WTC11 (cell line): ENCODE measurements at regions not wholly inside any gene's neighbourhood (a gene's known extent, or its start where the extent isn't known, plus 50 kb on each side); places are given as distances from the start of the nearest gene placed in this dataset.

ENCODE experiments used
- ATAC-seq: fragments of 200-7000 bp; cut with Tn5 transposase; 2 replicates; pipeline ENCODE4 v1.10.0; 2021; ENCODE audit warnings: mild to moderate bottlenecking, moderate library complexity
- CTCF ChIA-PET: fragments of 300-600 bp; sonication (Branson Sonifier 250); formaldehyde crosslinking; loops from one replicate; lab custom pipeline; 2021; ENCODE audit warnings: antibody characterized with exemption; lab: Charles Lee
- POLR2A ChIA-PET: fragments of 350-600 bp; sonication (Branson Sonifier 250); formaldehyde crosslinking; loops from one replicate; lab custom pipeline; 2021; ENCODE audit warnings: antibody characterized with exemption; lab: Charles Lee
- DNase-seq: peaks from one replicate; pipeline ENCODE4 v3.0.0; 2021; ENCODE audit warnings: low spot score
- H3K27ac Mint-ChIP-seq: 2 replicates; pipeline ENCODE4 v1.8.0; 2021; ENCODE audit warnings: mixed read lengths
- H3K27me3 Mint-ChIP-seq: 2 replicates; pipeline ENCODE4 v1.8.0; 2021; ENCODE audit warnings: low read depth, mild to moderate bottlenecking, moderate library complexity, mixed read lengths
- H3K36me3 Mint-ChIP-seq: 2 replicates; pipeline ENCODE4 v1.8.0; 2021; ENCODE audit warnings: mixed read lengths
- H3K4me1 Mint-ChIP-seq: 2 replicates; pipeline ENCODE4 v1.8.0; 2022; ENCODE audit warnings: mixed read lengths
- H3K4me3 Mint-ChIP-seq: 2 replicates; pipeline ENCODE4 v1.8.0; 2021; ENCODE audit warnings: mild to moderate bottlenecking, moderate library complexity, mixed read lengths
- H3K9me3 Mint-ChIP-seq: 2 replicates; pipeline ENCODE4 v1.8.0; 2021; ENCODE audit warnings: mixed read lengths
- ELF4 ChIP-seq: sonication (generic); formaldehyde crosslinking; IDR thresholded peaks from 2 replicates; pipeline ENCODE4 v1.8.1; 2022; ENCODE audit warnings: low read depth, mild to moderate bottlenecking, moderate library complexity, missing genetic modification reagents
- EMX1 ChIP-seq: fragments of 250-450 bp; sonication (Bioruptor Pico); IDR thresholded peaks from 2 replicates; pipeline ENCODE4 v1.8.0; 2021; ENCODE audit warnings: mild to moderate bottlenecking
- ESRRA ChIP-seq: sonication (generic); formaldehyde crosslinking; IDR thresholded peaks from 2 replicates; pipeline ENCODE4 v1.8.1; 2022; ENCODE audit warnings: mild to moderate bottlenecking, missing genetic modification reagents, borderline replicate concordance
- FOXP1 ChIP-seq: sonication (generic); formaldehyde crosslinking; IDR thresholded peaks from 2 replicates; pipeline ENCODE4 v1.8.0; 2022; ENCODE audit warnings: missing genetic modification reagents, mild to moderate bottlenecking, moderate library complexity, borderline replicate concordance
- IRF2 ChIP-seq: sonication (generic); formaldehyde crosslinking; IDR thresholded peaks from 2 replicates; pipeline ENCODE4 v1.8.0; 2022; ENCODE audit warnings: low read depth, missing genetic modification reagents, borderline replicate concordance
- PRRX2 ChIP-seq: fragments of 250-450 bp; sonication (Bioruptor Pico); IDR thresholded peaks from 2 replicates; pipeline ENCODE4 v1.8.0; 2021; ENCODE audit warnings: mild to moderate bottlenecking
- SMAD3 ChIP-seq: sonication (generic); formaldehyde crosslinking; IDR thresholded peaks from 2 replicates; pipeline ENCODE4 v1.8.0; 2022; ENCODE audit warnings: missing genetic modification reagents, mild to moderate bottlenecking, borderline replicate concordance
- TEAD4 ChIP-seq: sonication (generic); formaldehyde crosslinking; IDR thresholded peaks from 2 replicates; pipeline ENCODE4 v1.8.0; 2022; ENCODE audit warnings: mild to moderate bottlenecking, missing genetic modification reagents
- ZBTB21 ChIP-seq: sonication (generic); formaldehyde crosslinking; IDR thresholded peaks from 2 replicates; pipeline ENCODE4 v1.8.1; 2023; ENCODE audit warnings: mild to moderate bottlenecking, missing genetic modification reagents, borderline replicate concordance
- ZNF232 ChIP-seq: sonication (generic); formaldehyde crosslinking; IDR thresholded peaks from 2 replicates; pipeline ENCODE4 v1.8.0; 2022; ENCODE audit warnings: mild to moderate bottlenecking, missing genetic modification reagents
- ZNF396 ChIP-seq: fragments of 250-450 bp; sonication (Bioruptor Pico); IDR thresholded peaks from 2 replicates; pipeline ENCODE4 v1.8.0; 2021; ENCODE audit warnings: mild to moderate bottlenecking, moderate library complexity, borderline replicate concordance
- ZNF416 ChIP-seq: fragments of 250-450 bp; sonication (Bioruptor Pico); IDR thresholded peaks from 2 replicates; pipeline ENCODE4 v1.9.0; 2021; ENCODE audit warnings: mild to moderate bottlenecking, inconsistent platforms
- ZNF423 ChIP-seq: fragments of 250-450 bp; sonication (Bioruptor Pico); IDR thresholded peaks from 2 replicates; pipeline ENCODE4 v2.1.2; 2022; ENCODE audit warnings: mild to moderate bottlenecking, moderate library complexity
- TF ChIP-seq, protein P1 (sequence below): fragments of 250-450 bp; sonication (Bioruptor Pico); IDR thresholded peaks from 2 replicates; pipeline ENCODE4 v1.8.0; 2021; ENCODE audit warnings: mild to moderate bottlenecking
- TF ChIP-seq, protein P2 (sequence below): sonication (generic); formaldehyde crosslinking; IDR thresholded peaks from 2 replicates; pipeline ENCODE4 v1.8.0; 2022; ENCODE audit warnings: missing genetic modification reagents
- TF ChIP-seq, protein P3 (sequence below): sonication (generic); formaldehyde crosslinking; IDR thresholded peaks from 2 replicates; pipeline ENCODE4 v1.8.1; 2023; ENCODE audit warnings: mild to moderate bottlenecking, missing genetic modification reagents, borderline replicate concordance
- TF ChIP-seq, protein P4 (sequence below): fragments of 250-450 bp; sonication (Bioruptor Pico); conservative IDR thresholded peaks from 2 replicates; pipeline ENCODE4 v1.9.0; 2021; ENCODE audit warnings: mild to moderate bottlenecking
- TF ChIP-seq, protein P5 (sequence below): sonication (generic); formaldehyde crosslinking; IDR thresholded peaks from 2 replicates; pipeline ENCODE4 v1.8.0; 2023; ENCODE audit warnings: mild to moderate bottlenecking, missing genetic modification reagents
- TF ChIP-seq, protein P6 (sequence below): sonication (generic); formaldehyde crosslinking; IDR thresholded peaks from 2 replicates; pipeline ENCODE4 v1.8.1; 2022; ENCODE audit warnings: missing genetic modification reagents, borderline replicate concordance
- TF ChIP-seq, protein P7 (sequence below): fragments of 250-450 bp; sonication (Bioruptor Pico); IDR thresholded peaks from 2 replicates; pipeline ENCODE4 v1.9.0; 2021; ENCODE audit warnings: mild to moderate bottlenecking

DNA sequence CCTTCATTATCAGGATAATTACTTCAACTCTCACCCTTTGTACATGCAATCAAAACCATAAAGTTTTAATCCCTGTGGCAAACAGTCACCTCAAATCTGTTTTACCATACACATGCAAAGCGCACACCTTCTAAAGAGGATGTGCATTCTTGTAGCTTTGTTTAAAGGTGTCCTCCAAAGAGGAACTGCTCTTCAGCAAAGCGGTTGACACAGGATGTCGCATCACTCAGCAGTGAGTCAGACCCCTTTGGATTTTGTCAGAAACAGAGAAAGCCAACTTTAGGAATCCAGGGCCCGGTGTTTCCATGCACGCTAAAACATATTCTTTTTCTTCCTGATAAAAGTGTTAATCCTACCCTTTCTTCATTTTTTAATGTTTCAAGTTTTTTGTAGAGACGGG lies 268.3 kb upstream of the ARID1B start:
- no peak overlapping the region for H3K27ac Mint-ChIP-seq
- POLR2A ChIA-PET: no interaction called here
- H3K27me3 Mint-ChIP-seq: no peaks in the 10 kb centered on the region
- CTCF ChIA-PET: no interaction called here
- no peak overlapping the region for H3K4me3 Mint-ChIP-seq
- no peak for ATAC-seq
- no peaks in the 10 kb centered on the region for H3K9me3 Mint-ChIP-seq
- TF ChIP-seq ELF4 (no peak), PRRX2 (CRISPR knock-in tag) (no peak), ZNF396 (CRISPR knock-in tag) (no peak), FOXP1 (CRISPR knock-in tag) (no peak), ZBTB21 (CRISPR knock-in tag) (no peak), IRF2 (CRISPR knock-in tag) (no peak), ESRRA (no peak), ZNF423 (no peak), SMAD3 (no peak), TEAD4 (CRISPR knock-in tag) (no peak), ZNF232 (no peak), EMX1 (no peak), ZNF416 (CRISPR knock-in tag) (no peak)
- TF ChIP-seq, protein P1, sequence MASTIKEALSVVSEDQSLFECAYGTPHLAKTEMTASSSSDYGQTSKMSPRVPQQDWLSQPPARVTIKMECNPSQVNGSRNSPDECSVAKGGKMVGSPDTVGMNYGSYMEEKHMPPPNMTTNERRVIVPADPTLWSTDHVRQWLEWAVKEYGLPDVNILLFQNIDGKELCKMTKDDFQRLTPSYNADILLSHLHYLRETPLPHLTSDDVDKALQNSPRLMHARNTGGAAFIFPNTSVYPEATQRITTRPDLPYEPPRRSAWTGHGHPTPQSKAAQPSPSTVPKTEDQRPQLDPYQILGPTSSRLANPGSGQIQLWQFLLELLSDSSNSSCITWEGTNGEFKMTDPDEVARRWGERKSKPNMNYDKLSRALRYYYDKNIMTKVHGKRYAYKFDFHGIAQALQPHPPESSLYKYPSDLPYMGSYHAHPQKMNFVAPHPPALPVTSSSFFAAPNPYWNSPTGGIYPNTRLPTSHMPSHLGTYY: no peak
- TF ChIP-seq, protein P2, sequence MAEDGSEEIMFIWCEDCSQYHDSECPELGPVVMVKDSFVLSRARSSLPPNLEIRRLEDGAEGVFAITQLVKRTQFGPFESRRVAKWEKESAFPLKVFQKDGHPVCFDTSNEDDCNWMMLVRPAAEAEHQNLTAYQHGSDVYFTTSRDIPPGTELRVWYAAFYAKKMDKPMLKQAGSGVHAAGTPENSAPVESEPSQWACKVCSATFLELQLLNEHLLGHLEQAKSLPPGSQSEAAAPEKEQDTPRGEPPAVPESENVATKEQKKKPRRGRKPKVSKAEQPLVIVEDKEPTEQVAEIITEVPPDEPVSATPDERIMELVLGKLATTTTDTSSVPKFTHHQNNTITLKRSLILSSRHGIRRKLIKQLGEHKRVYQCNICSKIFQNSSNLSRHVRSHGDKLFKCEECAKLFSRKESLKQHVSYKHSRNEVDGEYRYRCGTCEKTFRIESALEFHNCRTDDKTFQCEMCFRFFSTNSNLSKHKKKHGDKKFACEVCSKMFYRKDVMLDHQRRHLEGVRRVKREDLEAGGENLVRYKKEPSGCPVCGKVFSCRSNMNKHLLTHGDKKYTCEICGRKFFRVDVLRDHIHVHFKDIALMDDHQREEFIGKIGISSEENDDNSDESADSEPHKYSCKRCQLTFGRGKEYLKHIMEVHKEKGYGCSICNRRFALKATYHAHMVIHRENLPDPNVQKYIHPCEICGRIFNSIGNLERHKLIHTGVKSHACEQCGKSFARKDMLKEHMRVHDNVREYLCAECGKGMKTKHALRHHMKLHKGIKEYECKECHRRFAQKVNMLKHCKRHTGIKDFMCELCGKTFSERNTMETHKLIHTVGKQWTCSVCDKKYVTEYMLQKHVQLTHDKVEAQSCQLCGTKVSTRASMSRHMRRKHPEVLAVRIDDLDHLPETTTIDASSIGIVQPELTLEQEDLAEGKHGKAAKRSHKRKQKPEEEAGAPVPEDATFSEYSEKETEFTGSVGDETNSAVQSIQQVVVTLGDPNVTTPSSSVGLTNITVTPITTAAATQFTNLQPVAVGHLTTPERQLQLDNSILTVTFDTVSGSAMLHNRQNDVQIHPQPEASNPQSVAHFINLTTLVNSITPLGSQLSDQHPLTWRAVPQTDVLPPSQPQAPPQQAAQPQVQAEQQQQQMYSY (CRISPR knock-in tag): no peak
- TF ChIP-seq, protein P3, sequence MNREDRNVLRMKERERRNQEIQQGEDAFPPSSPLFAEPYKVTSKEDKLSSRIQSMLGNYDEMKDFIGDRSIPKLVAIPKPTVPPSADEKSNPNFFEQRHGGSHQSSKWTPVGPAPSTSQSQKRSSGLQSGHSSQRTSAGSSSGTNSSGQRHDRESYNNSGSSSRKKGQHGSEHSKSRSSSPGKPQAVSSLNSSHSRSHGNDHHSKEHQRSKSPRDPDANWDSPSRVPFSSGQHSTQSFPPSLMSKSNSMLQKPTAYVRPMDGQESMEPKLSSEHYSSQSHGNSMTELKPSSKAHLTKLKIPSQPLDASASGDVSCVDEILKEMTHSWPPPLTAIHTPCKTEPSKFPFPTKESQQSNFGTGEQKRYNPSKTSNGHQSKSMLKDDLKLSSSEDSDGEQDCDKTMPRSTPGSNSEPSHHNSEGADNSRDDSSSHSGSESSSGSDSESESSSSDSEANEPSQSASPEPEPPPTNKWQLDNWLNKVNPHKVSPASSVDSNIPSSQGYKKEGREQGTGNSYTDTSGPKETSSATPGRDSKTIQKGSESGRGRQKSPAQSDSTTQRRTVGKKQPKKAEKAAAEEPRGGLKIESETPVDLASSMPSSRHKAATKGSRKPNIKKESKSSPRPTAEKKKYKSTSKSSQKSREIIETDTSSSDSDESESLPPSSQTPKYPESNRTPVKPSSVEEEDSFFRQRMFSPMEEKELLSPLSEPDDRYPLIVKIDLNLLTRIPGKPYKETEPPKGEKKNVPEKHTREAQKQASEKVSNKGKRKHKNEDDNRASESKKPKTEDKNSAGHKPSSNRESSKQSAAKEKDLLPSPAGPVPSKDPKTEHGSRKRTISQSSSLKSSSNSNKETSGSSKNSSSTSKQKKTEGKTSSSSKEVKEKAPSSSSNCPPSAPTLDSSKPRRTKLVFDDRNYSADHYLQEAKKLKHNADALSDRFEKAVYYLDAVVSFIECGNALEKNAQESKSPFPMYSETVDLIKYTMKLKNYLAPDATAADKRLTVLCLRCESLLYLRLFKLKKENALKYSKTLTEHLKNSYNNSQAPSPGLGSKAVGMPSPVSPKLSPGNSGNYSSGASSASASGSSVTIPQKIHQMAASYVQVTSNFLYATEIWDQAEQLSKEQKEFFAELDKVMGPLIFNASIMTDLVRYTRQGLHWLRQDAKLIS (CRISPR knock-in tag): no peak
- TF ChIP-seq, protein P4, sequence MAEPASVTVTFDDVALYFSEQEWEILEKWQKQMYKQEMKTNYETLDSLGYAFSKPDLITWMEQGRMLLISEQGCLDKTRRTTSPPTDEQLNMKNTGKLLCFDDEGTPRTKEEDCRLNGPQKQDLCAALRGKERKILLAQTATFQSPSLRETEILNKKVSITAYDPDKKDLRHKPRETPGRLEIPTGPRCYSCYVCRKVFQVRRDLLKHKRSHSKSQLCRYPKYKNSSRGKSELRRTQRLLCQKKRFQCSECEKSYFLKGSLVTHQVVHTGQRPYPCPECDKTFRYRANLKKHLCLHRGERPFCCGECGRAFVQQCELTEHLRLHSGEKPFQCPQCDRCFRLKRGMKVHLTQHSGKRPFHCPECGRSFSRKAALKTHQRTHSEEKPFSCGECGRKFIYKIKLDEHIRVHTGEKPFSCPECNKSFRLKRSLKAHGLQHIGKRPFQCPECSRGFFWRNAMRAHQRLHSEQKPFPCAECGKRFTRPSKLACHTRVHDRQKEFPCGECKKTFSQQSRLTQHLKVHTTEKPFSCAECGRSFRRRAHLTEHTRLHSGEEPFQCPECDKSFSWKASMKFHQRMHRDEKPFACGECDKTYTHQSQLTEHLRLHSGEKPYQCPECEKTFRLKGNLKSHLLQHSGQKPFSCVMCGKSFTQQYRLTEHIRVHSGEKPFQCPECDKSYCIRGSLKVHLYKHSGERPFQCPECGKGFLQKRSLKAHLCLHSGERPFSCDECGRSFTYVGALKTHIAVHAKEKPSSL (CRISPR knock-in tag): no peak
- TF ChIP-seq, protein P5, sequence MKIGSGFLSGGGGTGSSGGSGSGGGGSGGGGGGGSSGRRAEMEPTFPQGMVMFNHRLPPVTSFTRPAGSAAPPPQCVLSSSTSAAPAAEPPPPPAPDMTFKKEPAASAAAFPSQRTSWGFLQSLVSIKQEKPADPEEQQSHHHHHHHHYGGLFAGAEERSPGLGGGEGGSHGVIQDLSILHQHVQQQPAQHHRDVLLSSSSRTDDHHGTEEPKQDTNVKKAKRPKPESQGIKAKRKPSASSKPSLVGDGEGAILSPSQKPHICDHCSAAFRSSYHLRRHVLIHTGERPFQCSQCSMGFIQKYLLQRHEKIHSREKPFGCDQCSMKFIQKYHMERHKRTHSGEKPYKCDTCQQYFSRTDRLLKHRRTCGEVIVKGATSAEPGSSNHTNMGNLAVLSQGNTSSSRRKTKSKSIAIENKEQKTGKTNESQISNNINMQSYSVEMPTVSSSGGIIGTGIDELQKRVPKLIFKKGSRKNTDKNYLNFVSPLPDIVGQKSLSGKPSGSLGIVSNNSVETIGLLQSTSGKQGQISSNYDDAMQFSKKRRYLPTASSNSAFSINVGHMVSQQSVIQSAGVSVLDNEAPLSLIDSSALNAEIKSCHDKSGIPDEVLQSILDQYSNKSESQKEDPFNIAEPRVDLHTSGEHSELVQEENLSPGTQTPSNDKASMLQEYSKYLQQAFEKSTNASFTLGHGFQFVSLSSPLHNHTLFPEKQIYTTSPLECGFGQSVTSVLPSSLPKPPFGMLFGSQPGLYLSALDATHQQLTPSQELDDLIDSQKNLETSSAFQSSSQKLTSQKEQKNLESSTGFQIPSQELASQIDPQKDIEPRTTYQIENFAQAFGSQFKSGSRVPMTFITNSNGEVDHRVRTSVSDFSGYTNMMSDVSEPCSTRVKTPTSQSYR (CRISPR knock-in tag): no peak
- TF ChIP-seq, protein P6, sequence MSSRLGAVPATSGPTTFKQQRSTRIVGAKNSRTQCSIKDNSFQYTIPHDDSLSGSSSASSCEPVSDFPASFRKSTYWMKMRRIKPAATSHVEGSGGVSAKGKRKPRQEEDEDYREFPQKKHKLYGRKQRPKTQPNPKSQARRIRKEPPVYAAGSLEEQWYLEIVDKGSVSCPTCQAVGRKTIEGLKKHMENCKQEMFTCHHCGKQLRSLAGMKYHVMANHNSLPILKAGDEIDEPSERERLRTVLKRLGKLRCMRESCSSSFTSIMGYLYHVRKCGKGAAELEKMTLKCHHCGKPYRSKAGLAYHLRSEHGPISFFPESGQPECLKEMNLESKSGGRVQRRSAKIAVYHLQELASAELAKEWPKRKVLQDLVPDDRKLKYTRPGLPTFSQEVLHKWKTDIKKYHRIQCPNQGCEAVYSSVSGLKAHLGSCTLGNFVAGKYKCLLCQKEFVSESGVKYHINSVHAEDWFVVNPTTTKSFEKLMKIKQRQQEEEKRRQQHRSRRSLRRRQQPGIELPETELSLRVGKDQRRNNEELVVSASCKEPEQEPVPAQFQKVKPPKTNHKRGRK (CRISPR knock-in tag): no peak
- TF ChIP-seq, protein P7, sequence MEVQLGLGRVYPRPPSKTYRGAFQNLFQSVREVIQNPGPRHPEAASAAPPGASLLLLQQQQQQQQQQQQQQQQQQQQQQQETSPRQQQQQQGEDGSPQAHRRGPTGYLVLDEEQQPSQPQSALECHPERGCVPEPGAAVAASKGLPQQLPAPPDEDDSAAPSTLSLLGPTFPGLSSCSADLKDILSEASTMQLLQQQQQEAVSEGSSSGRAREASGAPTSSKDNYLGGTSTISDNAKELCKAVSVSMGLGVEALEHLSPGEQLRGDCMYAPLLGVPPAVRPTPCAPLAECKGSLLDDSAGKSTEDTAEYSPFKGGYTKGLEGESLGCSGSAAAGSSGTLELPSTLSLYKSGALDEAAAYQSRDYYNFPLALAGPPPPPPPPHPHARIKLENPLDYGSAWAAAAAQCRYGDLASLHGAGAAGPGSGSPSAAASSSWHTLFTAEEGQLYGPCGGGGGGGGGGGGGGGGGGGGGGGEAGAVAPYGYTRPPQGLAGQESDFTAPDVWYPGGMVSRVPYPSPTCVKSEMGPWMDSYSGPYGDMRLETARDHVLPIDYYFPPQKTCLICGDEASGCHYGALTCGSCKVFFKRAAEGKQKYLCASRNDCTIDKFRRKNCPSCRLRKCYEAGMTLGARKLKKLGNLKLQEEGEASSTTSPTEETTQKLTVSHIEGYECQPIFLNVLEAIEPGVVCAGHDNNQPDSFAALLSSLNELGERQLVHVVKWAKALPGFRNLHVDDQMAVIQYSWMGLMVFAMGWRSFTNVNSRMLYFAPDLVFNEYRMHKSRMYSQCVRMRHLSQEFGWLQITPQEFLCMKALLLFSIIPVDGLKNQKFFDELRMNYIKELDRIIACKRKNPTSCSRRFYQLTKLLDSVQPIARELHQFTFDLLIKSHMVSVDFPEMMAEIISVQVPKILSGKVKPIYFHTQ (CRISPR knock-in tag): no peak
- no peaks in the 10 kb centered on the region for H3K36me3 Mint-ChIP-seq
- DNase-seq: no peak
- no peaks in the 10 kb centered on the region for H3K4me1 Mint-ChIP-seq
